MM.1S (cell line): ENCODE measurements at regions not wholly inside any gene's neighbourhood (a gene's known extent, or its start where the extent isn't known, plus 50 kb on each side); places are given as distances from the start of the nearest gene placed in this dataset.

Experiments
- EZH2 ChIP-seq: fragments of 300-600 bp; sonication (generic); optimal IDR thresholded peaks from 2 replicates; pipeline ENCODE3; 2017; ENCODE audit warnings: low read depth, mild to moderate bottlenecking, antibody characterized with exemption, low read length, mixed read lengths
- TF ChIP-seq, protein P1 (sequence below): fragments of 300-600 bp; sonication (generic); IDR thresholded peaks from 2 replicates; pipeline ENCODE4 v1.5.1; 2016; ENCODE audit warnings: antibody characterized with exemption, low read length, mixed read lengths

DNA sequence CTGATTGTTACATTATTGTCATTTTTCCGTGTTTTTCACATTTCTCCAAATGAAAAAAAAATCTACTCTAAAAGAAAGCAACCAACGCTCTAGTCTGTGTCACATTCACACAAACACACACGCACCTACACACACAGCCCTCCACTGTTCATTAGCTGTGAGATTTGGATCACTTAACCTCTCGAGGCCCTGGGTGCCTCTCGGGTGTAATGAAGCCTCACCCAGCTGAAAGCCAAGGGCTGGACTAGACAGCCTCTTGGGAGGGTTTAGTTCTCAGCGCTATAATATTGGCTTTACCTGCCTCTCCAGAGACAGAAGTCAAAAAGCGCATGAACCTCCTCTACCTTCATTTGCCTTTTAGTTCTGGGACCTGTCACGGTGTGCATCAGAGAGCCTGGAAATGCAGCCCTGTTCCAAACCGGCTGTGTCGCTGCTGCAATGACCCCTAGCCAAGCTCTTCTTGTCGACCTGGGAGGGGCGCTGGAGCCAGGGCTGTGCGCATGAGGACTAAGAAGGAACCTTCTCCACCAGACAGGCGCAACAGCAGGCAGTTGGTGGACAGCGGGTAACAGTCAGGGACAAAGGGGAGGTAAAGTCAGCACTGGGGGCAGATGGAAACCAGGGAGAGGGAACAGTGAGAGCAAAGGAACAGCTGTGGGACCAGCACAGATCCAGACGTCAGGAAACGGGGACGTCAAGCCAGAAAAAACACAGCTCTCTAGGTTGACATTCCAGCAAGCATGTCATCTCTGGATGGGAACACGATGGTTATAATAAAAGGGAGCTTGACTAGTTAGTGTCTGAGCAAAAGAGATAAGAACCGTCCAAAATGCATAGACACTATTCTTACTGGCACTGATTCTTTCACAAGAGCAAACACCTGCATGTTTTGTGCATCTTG, 375.9 kb downstream of the EFNB2 start:
- TF ChIP-seq, protein P1, sequence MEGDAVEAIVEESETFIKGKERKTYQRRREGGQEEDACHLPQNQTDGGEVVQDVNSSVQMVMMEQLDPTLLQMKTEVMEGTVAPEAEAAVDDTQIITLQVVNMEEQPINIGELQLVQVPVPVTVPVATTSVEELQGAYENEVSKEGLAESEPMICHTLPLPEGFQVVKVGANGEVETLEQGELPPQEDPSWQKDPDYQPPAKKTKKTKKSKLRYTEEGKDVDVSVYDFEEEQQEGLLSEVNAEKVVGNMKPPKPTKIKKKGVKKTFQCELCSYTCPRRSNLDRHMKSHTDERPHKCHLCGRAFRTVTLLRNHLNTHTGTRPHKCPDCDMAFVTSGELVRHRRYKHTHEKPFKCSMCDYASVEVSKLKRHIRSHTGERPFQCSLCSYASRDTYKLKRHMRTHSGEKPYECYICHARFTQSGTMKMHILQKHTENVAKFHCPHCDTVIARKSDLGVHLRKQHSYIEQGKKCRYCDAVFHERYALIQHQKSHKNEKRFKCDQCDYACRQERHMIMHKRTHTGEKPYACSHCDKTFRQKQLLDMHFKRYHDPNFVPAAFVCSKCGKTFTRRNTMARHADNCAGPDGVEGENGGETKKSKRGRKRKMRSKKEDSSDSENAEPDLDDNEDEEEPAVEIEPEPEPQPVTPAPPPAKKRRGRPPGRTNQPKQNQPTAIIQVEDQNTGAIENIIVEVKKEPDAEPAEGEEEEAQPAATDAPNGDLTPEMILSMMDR, result no peak
- no peak for TF ChIP-seq EZH2
